ENCODE measurements at regions not wholly inside any gene's neighbourhood (a gene's known extent, or its start where the extent isn't known, plus 50 kb on each side); places are given as distances from the start of the nearest gene placed in this dataset.

DNA sequence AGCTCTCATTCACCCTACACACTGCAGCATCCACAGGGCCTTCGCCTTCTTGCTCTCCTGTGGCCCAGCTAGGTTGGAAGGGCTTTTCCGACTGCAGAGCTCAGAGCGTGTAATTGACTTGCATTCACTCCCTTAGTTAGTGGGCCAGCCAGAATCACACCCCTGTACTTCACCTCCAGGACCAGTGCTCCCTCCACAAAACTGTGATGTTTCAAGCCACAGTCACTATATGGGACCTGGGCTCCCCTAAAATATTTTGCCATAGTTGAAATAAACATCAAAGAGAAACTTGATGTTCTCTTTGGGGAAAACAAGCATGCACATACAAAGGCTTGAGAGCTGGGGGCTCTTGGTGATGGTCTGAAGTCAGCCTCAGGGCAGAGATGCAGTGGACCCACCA lies 69.7 kb upstream of the POU3F3 start:
- Histone ChIP-seq H3K4me2 (ENCODE audit: low read depth, low read length) (no peak overlapping the region), H2AFZ (ENCODE audit: low read length) (no peak overlapping the region), H3K27me3 (replicated peaks; ENCODE audit: insufficient read depth, low read length) (no peaks in the 10 kb centered on the region), H3K9ac (ENCODE audit: low read length) (no peak overlapping the region), H3K36me3 (replicated peaks; ENCODE audit: insufficient read depth, low read length) (no peaks in the 10 kb centered on the region), H3K9me3 (replicated peaks; ENCODE audit: insufficient read depth, low read length) (no peaks in the 10 kb centered on the region), H3K9me2 (replicated peaks; ENCODE audit: insufficient read depth, low read length) (no peaks in the 10 kb centered on the region), H3K79me2 (ENCODE audit: low read length) (no peaks in the 10 kb centered on the region), H3F3A (ENCODE audit: insufficient read depth, low read length) (no peaks in the 10 kb centered on the region), H3K4me1 (ENCODE audit: low read length) (no peaks in the 10 kb centered on the region), H3K27ac (ENCODE audit: low read length) (no peak overlapping the region), H4K20me1 (ENCODE audit: insufficient read depth, low read length) (no peaks in the 10 kb centered on the region), H3K4me3 (ENCODE audit: low read length) (no peak overlapping the region)
- TF ChIP-seq, protein P1, sequence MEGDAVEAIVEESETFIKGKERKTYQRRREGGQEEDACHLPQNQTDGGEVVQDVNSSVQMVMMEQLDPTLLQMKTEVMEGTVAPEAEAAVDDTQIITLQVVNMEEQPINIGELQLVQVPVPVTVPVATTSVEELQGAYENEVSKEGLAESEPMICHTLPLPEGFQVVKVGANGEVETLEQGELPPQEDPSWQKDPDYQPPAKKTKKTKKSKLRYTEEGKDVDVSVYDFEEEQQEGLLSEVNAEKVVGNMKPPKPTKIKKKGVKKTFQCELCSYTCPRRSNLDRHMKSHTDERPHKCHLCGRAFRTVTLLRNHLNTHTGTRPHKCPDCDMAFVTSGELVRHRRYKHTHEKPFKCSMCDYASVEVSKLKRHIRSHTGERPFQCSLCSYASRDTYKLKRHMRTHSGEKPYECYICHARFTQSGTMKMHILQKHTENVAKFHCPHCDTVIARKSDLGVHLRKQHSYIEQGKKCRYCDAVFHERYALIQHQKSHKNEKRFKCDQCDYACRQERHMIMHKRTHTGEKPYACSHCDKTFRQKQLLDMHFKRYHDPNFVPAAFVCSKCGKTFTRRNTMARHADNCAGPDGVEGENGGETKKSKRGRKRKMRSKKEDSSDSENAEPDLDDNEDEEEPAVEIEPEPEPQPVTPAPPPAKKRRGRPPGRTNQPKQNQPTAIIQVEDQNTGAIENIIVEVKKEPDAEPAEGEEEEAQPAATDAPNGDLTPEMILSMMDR (IDR thresholded peaks at IDR 0.05; ENCODE audit: low read length), result no peak
- TF ChIP-seq EZH2 (optimal IDR thresholded peaks at IDR 0.05; ENCODE audit: low read depth, low read length) (no peak), EZH2phosphoT487 (IDR thresholded peaks at IDR 0.05; ENCODE audit: low read length) (no peak)
- no peak for DNase-seq

DNA sequence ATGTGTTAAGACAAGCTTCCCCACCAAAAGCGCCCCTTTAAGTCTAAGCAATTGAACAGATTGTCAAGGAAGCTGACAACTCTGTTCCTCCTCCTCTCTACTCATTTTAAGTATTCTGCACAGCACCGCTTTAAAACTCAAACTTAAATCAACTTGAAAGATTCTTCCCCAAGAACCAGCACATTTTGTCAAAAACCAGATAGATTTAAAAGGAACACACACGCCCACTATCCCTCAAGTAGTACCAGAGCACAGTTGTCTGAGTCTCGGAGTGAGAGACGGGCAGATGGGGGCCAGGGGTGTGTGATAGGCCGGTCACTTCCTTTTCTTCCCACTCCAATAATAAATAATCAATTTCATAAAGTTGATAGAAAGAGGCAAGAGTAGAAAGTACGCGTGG lies 67.7 kb upstream of the POU3F3 start:
- no peak for TF ChIP-seq EZH2 (optimal IDR thresholded peaks at IDR 0.05; ENCODE audit: low read depth, low read length)
- TF ChIP-seq EZH2phosphoT487 (IDR thresholded peaks at IDR 0.05; ENCODE audit: low read length), result no peak
- TF ChIP-seq, protein P1 (IDR thresholded peaks at IDR 0.05; ENCODE audit: low read length), result no peak
- Histone ChIP-seq H3F3A (ENCODE audit: insufficient read depth, low read length) (no peaks in the 10 kb centered on the region), H3K4me2 (ENCODE audit: low read depth, low read length) (no peak overlapping the region), H3K4me1 (ENCODE audit: low read length) (no peaks in the 10 kb centered on the region), H4K20me1 (ENCODE audit: insufficient read depth, low read length) (no peaks in the 10 kb centered on the region), H3K9ac (ENCODE audit: low read length) (no peak overlapping the region), H2AFZ (ENCODE audit: low read length) (no peak overlapping the region), H3K4me3 (ENCODE audit: low read length) (no peak overlapping the region), H3K79me2 (ENCODE audit: low read length) (no peaks in the 10 kb centered on the region), H3K9me2 (replicated peaks; ENCODE audit: insufficient read depth, low read length) (no peaks in the 10 kb centered on the region), H3K9me3 (replicated peaks; ENCODE audit: insufficient read depth, low read length) (no peaks in the 10 kb centered on the region), H3K36me3 (replicated peaks; ENCODE audit: insufficient read depth, low read length) (no peaks in the 10 kb centered on the region), H3K27me3 (replicated peaks; ENCODE audit: insufficient read depth, low read length) (no peaks in the 10 kb centered on the region), H3K27ac (ENCODE audit: low read length) (no peak overlapping the region)
- DNase-seq, result no peak

DNA sequence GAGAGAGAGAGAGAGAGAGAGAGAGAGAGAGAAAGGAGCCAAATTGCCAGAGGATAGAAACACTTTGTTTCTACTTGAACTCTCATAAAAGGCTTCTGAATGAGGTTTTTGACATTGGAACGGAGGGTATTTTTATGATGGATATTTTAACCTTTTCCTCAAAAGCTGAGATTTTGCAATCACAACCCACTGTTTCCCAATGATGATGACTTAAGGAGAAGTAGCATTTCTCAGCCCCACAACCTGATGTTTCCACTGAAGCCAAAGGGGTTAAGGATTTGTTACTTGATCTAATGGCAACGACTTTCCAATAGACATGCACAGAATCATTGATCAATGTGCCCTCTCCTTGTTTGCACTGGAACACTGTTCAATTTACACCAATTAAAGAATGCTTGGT lies 67.1 kb upstream of the POU3F3 start:
- Histone ChIP-seq H3K4me2 (ENCODE audit: low read depth, low read length) (no peak overlapping the region), H3K36me3 (replicated peaks; ENCODE audit: insufficient read depth, low read length) (no peaks in the 10 kb centered on the region), H3K27ac (ENCODE audit: low read length) (no peak overlapping the region), H3K4me1 (ENCODE audit: low read length) (no peaks in the 10 kb centered on the region), H4K20me1 (ENCODE audit: insufficient read depth, low read length) (no peaks in the 10 kb centered on the region), H3K79me2 (ENCODE audit: low read length) (no peaks in the 10 kb centered on the region), H3K9ac (ENCODE audit: low read length) (no peak overlapping the region), H2AFZ (ENCODE audit: low read length) (no peak overlapping the region), H3F3A (ENCODE audit: insufficient read depth, low read length) (no peaks in the 10 kb centered on the region), H3K9me2 (replicated peaks; ENCODE audit: insufficient read depth, low read length) (no peaks in the 10 kb centered on the region), H3K27me3 (replicated peaks; ENCODE audit: insufficient read depth, low read length) (no peaks in the 10 kb centered on the region), H3K9me3 (replicated peaks; ENCODE audit: insufficient read depth, low read length) (no peaks in the 10 kb centered on the region), H3K4me3 (ENCODE audit: low read length) (no peak overlapping the region)
- DNase-seq, result no peak
- TF ChIP-seq EZH2phosphoT487 (IDR thresholded peaks at IDR 0.05; ENCODE audit: low read length), result no peak
- TF ChIP-seq, protein P1 (IDR thresholded peaks at IDR 0.05; ENCODE audit: low read length), result no peak
- TF ChIP-seq EZH2 (optimal IDR thresholded peaks at IDR 0.05; ENCODE audit: low read depth, low read length), result no peak

All from MM.1S (cell line).